Transverse colon (tissue), 4 donors: ENCODE measurements at regions not wholly inside any gene's neighbourhood (a gene's known extent, or its start where the extent isn't known, plus 50 kb on each side); places are given as distances from the start of the nearest gene placed in this dataset.
"Not testable (repeated sequence)": the region's sequence is repeated elsewhere in the genome, so short reads cannot be mapped to it uniquely, and the experiment has no call there.

Experiments used
- DNase-seq: peaks from one replicate; pipeline ENCODE4 v3.0.0-alpha.2; 2019
- H3K27ac ChIP-seq, 4 donors: fragments of 200-600 bp; sonication (generic); 2 replicates each; pipeline ENCODE4 v1.5.1; 2016 to 2018; ENCODE audit warnings: inconsistent platforms in 4 of 4
- H3K27me3 ChIP-seq: fragments of 200-600 bp; sonication (generic); 2 replicates; pipeline ENCODE4 v1.5.1; 2017; ENCODE audit warnings: inconsistent platforms
- H3K36me3 ChIP-seq, 4 donors: fragments of 200-600 bp; sonication (generic); 2 replicates each; pipeline ENCODE4 v1.5.1; 2017 to 2019; ENCODE audit warnings: inconsistent platforms in 4 of 4
- H3K4me1 ChIP-seq, 4 donors: fragments of 200-600 bp; sonication (generic); 2 replicates each; pipeline ENCODE4 v1.5.1; 2017 to 2020; ENCODE audit warnings: inconsistent platforms in 4 of 4
- H3K4me3 ChIP-seq, 4 donors: fragments of 200-600 bp; sonication (generic); 1 replicate in 1 of 4; 2 replicates in 3 of 4; pipeline versions ENCODE4 v1.5.1 to v1.6.1; 2017 to 2019; ENCODE audit warnings: inconsistent platforms in 4 of 4
- H3K9me3 ChIP-seq, 2 donors: fragments of 200-600 bp; sonication (generic); 2 replicates each; pipeline ENCODE4 v1.5.1; 2017 to 2019; ENCODE audit warnings: inconsistent platforms in 2 of 2
- CTCF ChIP-seq, 5 experiments: fragments of 200-600 bp in 3 of 5; fragments of 450-650 bp in 2 of 5; sonication (generic) in 3 of 5; IDR thresholded peaks; 1 replicate in 2 of 5; 2 replicates in 3 of 5; pipeline ENCODE4 v1.5.1; 2016 to 2017; ENCODE audit warnings: antibody characterized with exemption in 5 of 5, inconsistent platforms in 3 of 5, mild to moderate bottlenecking in 2 of 5, moderate library complexity in 1 of 5
- EP300 ChIP-seq: sonication (generic); formaldehyde crosslinking; IDR thresholded peaks from one replicate; pipeline ENCODE4 v1.6.1; 2017; ENCODE audit warnings: antibody characterized with exemption, low read depth
- POLR2A ChIP-seq: fragments of 450-650 bp; IDR thresholded peaks from one replicate; pipeline ENCODE4 v1.6.1; 2016; ENCODE audit warnings: antibody characterized with exemption, mild to moderate bottlenecking, moderate library complexity
- POLR2AphosphoS5 ChIP-seq, 3 donors: sonication (generic); formaldehyde crosslinking; IDR thresholded peaks; one replicate each; pipeline ENCODE4 v1.6.1; 2016; ENCODE audit warnings: antibody characterized with exemption in 3 of 3
- WGBS, 2 donors: methylation state at CpG; one replicate each; pipeline ENCODE4 v1.1.5; 2018; ENCODE audit warnings: low coverage in 1 of 2; 5-methylcytosine and 5-hydroxymethylcytosine counted together
- in situ Hi-C, 4 donors: fragments of 200-750 bp; cut with MboI; loops; one replicate each; pipeline versions ENCODE4 v1.15.0 to v1.15.1; 2017; ENCODE audit warnings: low sequenced_read_pairs in 3 of 4, low pct_ligation_motif_present in 1 of 4, low pct_unique_long_range_greater_than_20kb in 1 of 4
- intact Hi-C: fragments of 100-400 bp; cut with DNase I; formaldehyde crosslinking; loops from one replicate; pipeline ENCODE4 v1.15.1; 2023; ENCODE audit warnings: low total_unique reads

GRCh38 chr15:36186376-36186775 lies 393.1 kb upstream of the CDIN1 start:
- intact Hi-C loops: no loop called here

GRCh38 chr15:36191459-36191858 lies 388.0 kb upstream of the CDIN1 start:
- no peaks in the 10 kb centered on the region for H3K36me3 ChIP-seq

More at GRCh38 chr15:36186376-36186775, 393.1 kb upstream of the CDIN1 start:
- 83 to 90% methylated on average over 1 of the region's 1 CpG for WGBS, 2 donors
- no peak for DNase-seq
- H3K9me3 ChIP-seq: no peaks in the 10 kb centered on the region
- H3K27me3 ChIP-seq: no peaks in the 10 kb centered on the region
- peaks cover 0 to 5% (median 0%) of the 10 kb centered on the region in 4 donors for H3K4me1 ChIP-seq
- no peak overlapping the region for H3K27ac ChIP-seq
- TF ChIP-seq POLR2AphosphoS5 (IDR thresholded peaks at IDR 0.05) (no peak), POLR2A (no peak), EP300 (no peak), CTCF (IDR thresholded peaks at IDR 0.05) (no peak)
- H3K4me3 ChIP-seq: no peak overlapping the region
- H3K36me3 ChIP-seq: no peaks in the 10 kb centered on the region
- in situ Hi-C loops: no loop called here

GRCh38 chr15:36195361-36196007 lies 383.9 kb upstream of the CDIN1 start:
- in situ Hi-C loops, DNase-seq, H3K4me1 ChIP-seq, H3K9me3 ChIP-seq, H3K4me3 ChIP-seq, H3K27me3 ChIP-seq, H3K27ac ChIP-seq, intact Hi-C loops, H3K36me3 ChIP-seq: not testable (repeated sequence)
- 88 to 95% methylated on average over 13 to 30 of the region's 30 CpGs for WGBS, 2 donors

More at GRCh38 chr15:36191459-36191858, 388.0 kb upstream of the CDIN1 start:
- in situ Hi-C loops (no loop called here), intact Hi-C loops (no loop called here)
- Histone ChIP-seq H3K27ac (no peak overlapping the region), H3K9me3 (no peaks in the 10 kb centered on the region), H3K4me3 (no peak overlapping the region), H3K4me1 (no peaks in the 10 kb centered on the region), H3K27me3 (no peaks in the 10 kb centered on the region)
- TF ChIP-seq CTCF (IDR thresholded peaks at IDR 0.05) (no peak), POLR2A (no peak), POLR2AphosphoS5 (IDR thresholded peaks at IDR 0.05) (no peak), EP300 (no peak)
- no peak for DNase-seq

GRCh38 chr15:36208868-36209582 lies 370.4 kb upstream of the CDIN1 start:
- H3K27me3 ChIP-seq: no peaks in the 10 kb centered on the region
- H3K9me3 ChIP-seq: no peaks in the 10 kb centered on the region
- no peak overlapping the region for H3K4me3 ChIP-seq
- H3K27ac ChIP-seq: no peak overlapping the region
- 35 to 52% methylated on average over 2 to 3 of the region's 3 CpGs for WGBS, 2 donors
- H3K4me1 ChIP-seq: no peaks in the 10 kb centered on the region
- in situ Hi-C loops (no loop called here), intact Hi-C loops (no loop called here)
- TF ChIP-seq POLR2AphosphoS5 (IDR thresholded peaks at IDR 0.05): no peak
- TF ChIP-seq POLR2A: no peak
- no peak for TF ChIP-seq EP300
- no peak for TF ChIP-seq CTCF (IDR thresholded peaks at IDR 0.05)
- no peaks in the 10 kb centered on the region for H3K36me3 ChIP-seq
- DNase-seq: no peak
